Putamen (tissue), 1 donor: ENCODE measurements at regions not wholly inside any gene's neighbourhood (a gene's known extent, or its start where the extent isn't known, plus 50 kb on each side); places are given as distances from the start of the nearest gene placed in this dataset.

Source experiments
- DNase-seq: peaks from one replicate; pipeline ENCODE4 v3.0.0-alpha.2; 2016; ENCODE audit warnings: low spot score

DNA sequence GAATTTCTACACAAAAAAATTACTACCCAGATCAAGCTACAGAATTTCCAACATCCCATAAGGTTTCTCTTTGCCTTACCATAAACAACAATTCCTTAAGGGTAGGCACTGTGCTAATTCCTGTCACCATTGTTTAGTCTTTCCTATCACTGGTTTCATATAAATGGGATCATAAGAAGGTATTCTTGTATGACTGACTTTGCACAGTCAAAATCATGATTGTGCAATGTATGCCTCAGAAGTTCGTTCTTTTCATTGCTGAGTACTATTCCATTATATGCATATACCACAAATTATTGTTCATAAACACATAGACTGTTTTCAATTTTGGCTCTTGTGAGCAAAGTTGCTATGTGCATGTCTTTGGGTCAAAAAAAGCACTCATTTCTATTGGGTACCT lies 611.6 kb upstream of the CADM1 start:
- DNase-seq, result no peak

DNA sequence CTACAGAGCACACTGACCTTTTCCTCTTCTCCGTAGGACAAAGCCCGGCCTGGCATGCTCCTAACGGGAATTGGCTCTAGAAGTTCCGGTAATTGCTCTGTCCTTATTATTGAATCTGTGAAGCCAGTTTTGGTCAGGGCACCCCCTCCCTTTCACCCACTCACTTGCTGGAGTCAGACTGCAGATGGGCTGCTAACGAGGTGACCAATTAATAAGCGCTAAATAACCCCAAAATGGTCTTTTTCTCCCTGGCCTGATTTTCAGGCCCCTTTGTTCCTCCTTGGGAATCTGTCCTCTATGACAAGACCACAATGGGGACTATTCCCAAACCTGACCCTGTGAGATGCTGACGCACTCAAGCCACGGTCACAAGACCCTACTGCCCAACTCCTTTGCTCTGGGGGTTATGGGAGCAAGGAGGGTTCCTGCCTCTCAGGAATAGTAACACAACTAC lies 610.0 kb upstream of the CADM1 start:
- DNase-seq, result peak; percentile 68

DNA sequence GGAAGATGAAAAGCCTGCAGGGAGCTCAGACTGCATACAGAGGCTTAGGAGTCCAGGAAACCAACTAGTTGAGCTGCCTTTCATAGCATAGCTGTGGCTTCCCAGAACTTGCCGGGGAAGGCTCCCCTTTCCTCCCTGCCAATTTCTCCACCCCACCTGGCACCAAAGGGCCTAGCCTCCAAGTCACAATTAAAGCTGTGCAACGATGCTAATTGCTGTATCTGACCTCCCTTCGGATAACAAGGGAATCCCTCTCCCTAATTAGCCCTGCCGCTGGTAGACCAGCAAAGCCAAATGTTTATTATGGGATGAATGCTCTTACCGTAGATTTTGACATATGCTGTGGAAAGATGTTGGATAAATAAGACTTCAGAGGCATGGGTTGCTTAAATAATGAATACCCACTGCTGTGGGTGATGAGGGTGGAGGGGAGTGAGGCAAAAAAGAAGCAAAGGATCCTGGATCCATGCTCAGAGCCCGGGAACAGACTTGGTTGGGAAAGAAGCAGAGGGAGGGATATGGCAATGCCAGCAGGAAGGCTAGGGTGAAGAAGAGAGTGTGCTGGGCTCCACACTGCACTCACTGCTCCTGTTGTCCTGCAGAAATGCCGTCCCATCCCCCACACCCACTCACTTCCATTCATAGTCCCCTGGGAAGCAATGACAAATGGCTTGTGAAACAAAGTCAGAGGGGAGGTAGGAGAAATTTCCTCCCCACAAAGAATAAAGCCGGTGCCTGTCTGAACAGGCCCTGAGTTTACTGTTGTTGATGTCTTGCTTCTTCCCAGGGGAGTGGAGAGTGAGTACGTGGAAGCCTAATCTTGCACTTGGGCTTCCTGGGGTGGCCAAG lies 608.1 kb upstream of the CADM1 start:
- peak; percentile 46 for DNase-seq

DNA sequence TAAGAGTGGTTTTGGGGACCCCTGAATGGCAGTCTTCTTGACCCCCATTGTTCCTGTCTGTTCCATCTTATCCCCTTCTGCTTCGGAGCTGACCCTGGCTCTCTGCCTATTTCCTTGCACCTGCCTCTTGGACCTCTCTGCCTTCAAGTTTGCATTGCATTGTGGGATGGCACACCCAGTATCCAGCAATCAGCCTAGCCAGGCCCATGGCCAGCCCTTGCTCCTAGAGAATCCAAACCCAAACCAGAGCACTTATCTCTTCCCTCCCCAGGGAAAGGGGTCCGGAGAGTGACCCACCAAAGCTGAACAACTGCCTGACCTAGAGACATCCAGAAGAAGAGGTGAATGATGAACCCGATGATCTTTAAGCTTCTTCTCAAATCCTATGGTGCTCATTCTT lies 607.3 kb upstream of the CADM1 start:
- DNase-seq, result no peak

DNA sequence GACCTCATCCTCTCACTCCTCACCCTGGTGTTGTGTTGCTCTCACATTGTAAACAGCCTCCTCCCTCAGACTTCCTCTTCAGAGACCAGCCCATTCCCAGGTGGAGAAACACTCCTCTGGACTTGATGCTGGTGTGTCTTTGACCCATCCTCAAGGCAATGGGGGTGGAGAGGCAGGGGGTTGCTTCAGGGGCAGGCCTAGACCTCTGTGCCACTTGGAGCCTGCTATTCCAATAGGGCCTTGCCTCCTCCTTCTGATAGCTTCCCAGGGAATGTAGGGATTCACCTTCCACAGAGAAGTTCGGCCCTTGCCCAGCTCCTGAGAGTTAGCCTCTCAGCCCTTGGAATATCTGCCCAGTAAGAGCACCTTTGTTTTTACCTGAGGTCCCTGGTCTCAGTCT lies 606.6 kb upstream of the CADM1 start:
- DNase-seq, result no peak

DNA sequence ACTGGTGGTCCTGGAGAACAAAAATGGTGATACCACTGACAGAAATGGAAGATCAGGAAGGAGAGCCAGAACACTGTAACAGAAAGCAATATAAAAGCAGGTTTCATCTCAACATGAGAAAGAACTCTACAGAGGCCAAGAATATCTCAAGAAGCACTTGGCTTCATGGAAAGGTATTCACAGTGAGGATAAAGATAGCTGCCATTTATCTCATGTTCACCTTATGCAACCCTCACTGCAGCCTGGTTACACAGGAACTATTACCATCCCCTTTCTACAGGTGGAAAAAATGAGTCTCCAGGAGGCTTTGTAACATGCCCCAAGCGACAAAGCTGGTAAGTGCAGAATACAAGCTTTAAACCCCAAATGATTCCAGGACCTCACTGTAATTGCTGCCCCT lies 606.1 kb upstream of the CADM1 start:
- DNase-seq, result no peak

DNA sequence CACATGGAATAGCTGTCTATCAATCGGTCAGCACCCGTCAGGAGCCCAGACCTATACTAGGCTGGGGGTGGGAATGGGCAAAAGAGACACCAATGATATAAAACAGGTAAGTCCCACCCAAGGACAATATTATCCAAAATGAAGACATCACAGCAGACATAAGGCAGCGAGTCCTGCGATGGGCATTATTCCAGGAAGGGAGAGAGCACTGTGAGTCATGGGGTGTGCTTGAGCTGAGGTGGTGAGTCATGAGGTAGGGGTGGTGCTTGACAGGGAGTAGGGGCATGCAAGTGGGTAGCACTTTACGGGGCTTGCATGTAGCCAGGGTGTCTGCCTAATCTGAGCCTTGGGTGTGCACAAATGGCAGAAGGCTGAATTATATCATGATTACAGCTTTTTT lies 605.0 kb upstream of the CADM1 start:
- peak; percentile 8 for DNase-seq

DNA sequence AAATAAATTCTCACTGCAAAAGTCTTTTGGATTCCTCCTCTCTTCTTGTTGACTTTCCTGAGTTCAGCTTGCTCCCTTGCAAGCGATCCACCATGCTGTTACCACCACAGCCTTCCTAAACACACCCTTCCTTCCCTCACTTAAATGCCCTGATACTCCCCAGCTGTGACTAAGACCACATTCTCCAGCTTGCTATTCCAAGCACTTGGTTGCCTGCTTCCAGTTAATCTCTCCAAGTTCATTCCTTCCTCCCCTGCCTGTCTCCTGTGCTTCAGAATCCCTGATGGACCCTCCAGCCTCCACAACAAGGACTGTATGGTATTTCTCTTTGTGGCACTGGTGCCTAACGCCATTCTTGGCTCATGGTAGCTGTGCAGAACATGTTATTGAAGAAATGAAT lies 603.9 kb upstream of the CADM1 start:
- no peak for DNase-seq

DNA sequence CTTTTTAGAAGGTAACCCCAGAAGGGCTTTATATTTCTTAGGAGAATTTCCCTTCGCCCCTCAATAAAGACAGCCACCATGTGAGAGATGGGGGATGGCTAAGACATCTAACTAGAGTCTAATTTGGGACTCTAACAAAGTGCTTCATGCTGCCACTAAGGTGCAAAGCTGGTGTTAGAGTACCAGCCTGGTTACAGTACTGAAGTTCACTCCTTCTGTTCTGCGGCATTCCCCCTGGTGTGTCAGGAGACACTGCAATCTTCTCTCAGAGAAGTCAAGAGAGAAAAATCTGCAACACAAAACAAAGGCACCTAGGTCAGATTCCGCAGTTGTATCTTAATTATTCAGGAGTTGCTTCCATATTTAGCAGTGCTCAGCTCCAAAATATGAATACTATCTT lies 603.0 kb upstream of the CADM1 start:
- DNase-seq, result no peak

DNA sequence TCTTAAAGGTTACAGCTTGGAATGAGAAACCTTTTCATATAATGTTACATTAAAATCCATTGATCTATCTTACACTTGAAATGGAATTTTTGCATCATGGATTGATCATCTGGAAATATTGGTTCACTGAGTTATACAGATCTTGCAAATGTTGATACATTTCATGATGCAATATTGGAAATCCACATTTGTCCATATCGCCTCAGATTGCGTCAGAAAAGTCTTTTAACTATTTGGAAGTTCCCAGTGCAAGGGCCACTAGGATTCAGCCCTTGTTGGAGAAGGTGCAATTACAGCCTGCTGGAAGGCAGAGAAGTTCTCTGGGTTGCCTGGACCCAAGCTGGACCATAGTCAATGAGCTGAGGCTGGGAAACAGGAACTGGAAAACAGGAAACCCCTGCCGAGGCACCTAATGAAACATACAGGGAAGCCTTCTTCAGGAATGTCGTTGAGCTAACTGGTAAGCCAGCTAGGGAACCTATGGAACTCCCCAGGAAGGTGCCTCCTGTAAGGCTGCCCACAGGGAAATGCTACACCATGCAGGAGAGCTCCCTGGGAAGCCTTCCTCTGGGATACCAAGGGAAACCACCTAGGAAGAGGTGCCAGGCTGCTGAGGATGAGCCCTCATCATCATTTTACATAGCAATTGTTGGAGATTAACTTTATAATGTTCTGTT lies 600.4 kb upstream of the CADM1 start:
- no peak for DNase-seq

DNA sequence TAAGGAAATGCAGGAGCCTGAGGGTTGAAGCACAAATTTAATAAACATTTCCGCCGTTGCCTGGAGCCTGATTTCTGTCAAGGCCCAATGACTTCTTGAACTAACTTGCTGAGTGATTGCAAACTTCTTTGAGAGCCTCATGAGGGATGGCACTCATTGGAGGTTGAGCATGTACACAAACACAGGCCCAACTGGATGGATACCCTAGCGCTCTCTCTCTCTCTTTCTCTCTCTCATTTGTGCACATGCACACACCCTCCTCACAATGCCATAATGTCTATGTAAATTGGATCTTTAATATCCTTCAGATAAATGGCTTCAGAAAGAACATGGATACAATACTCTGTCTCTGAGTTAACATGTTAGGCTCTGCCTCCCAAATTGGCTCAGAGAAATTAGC lies 597.7 kb upstream of the CADM1 start:
- no peak for DNase-seq

DNA sequence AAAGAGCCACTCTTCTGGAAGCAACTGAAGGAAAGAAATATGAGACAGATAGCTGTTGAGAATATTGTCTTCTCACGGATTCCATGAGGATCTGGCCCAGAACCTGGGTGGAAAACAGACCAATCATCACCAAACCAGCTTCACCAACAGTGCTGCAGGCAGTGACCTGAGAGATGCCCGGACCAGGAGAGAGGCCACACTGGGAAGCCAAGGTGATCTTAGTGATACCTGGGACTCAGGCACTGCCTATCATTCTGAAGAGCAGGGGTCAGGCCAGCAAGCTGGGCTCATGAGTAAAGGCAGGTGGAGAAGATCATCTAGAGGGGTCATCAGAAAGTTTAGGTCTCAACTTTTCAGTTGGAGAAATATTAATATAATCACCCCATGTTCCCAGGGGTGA lies 595.8 kb upstream of the CADM1 start:
- no peak for DNase-seq

DNA sequence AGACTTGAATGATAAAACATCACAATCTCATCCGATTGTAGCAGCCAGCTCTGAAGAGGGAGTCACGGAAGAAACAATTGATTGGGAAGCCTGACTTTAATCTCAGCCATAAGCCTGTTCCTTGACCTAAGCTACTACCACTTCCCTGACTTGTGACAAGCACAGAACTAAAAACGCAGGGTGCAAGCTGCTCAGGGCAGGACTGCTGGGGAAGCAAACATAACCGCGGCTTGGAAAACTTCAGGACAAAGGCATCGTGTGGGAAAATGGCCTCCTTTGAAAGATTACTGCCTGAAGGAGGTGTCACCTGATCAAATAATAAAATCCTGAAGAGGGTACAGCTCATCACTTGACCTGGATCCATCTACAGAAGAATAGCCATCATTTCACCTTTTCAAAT lies 595.3 kb upstream of the CADM1 start:
- DNase-seq, result no peak

DNA sequence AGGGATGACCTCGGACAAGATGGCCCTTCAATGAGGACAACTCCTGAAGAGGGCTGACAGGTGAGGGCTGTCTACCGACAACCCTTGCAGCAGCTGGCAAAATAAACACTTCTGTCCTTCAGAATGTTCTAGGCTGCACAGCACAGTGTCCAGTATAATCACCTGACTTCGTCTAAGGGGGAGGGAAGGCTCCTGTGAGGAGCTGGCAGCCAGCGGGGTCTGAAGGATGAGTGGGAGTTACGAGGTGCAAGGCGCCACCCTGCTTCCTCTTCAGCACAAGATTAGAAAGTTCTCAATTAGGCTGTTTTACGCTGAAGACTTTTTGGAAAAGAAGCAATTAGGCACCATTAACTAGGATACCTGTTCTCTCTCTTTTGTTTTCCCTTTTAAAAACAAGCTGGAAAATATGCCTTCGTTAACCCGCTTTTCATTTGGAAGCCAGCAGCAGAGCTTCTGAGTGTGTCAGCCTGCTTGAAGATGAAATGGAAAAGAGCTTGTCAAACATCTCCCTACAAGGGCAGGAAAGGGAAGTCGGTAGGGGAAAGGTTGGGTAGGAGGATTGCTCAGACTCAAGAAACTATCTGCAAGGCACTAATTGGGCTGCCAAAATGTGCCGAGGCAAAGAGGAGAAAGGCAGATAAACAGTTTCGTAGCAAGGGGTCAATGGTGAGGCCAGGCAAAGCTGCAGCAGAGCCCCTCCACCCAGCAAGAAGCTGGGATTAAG lies 592.2 kb upstream of the CADM1 start:
- peak; percentile 46 for DNase-seq

DNA sequence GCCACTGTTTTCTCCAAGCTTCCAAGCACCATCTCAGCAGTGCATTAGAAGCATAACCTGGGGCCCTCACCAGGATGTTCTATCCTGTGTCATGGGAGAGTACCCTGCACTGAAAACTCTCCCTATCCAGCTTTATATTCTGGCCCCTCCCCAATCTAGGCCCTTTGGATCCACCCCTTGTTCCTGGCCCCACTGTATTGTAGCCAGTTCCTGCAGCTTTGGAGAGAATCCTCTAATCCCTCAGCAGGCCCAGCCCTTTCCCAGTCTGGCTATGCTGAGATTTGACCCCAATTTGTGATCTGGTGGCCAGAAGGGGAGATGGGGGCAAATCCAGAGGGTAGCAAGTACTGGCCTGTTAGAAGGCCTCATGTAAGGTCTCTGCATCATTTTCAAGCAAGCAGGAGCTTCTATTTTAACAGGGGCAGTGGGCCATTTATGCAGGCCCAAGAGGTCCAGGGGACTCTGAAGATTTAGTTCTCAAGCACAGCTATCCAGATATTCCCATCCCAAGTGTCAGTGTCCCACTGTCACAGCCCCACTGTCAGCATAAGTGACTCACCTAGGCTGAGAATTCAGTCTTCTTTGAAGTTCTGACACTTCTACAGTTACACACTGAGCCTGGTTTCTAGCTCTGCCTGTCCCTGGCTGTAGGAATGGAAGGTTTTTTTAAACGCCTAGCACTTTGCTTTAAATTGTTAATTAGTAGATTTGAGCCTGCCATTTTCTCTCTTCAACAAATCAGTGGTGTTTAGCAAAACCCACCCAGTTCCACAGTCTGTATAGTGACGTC lies 589.5 kb upstream of the CADM1 start:
- DNase-seq, result no peak

DNA sequence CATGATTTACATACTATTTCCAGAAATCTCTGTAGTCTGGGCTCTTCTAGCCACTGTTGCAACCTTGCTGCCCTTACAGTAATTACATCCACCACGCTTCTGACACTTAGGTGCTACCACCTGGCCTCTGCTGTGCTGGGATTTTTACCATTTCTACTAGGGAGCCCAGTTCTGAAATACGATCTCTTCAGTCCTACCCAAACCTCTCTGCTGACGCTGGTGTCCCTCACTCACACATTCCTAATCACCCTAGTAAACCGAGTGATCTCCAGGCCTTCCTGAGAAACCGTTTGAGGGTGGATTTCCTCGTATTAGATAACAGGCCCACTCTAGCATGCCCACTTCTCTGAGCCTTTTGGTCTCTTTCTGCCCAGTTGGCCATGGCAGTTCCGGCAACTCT lies 588.9 kb upstream of the CADM1 start:
- DNase-seq, result no peak

DNA sequence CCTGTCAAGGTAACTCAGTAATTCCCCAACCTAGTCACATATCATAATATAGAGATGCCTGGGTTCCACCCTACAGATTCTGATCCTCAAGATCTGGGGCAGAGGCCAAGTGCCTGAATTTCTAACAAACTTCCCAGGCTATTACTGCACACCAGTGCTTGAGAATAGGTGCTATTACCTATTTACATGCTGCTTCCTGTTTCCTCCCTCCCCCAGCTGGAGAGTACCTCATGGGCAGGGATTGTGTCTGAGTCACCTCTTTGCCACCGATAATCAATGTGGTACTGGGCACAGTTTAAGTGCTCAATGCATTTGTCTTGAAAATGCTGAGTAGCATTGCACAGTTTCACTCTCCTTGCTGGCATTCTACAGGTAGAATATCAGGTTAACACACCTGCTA lies 582.2 kb upstream of the CADM1 start:
- no peak for DNase-seq

DNA sequence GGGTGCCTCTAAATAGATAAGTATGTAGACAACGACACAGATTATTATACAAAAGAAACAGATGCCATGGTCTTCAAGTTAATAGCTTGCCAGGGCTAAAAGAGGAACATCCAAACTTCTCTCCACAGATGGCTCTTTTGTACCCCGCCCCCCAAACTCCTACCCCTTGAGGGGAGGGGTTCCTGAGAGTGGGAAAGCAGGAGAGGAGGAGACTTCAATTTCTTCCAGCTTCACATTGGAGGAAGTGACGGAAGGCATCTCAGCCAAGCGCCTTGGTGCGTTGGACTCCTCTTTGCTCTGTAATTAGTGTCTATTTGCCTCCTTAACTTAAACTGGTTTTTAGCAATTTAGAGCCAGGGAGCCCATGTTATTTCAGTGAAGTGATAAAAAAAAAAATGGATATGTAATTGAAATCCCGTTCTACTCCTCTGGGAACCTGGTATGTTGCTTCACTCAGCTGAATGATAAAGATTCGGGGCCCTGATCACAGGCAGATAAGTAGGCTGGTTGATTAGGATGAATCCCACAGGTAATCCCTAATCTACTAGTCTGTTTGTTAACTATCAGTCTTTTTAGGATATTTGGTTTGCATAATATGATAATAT lies 580.9 kb upstream of the CADM1 start:
- DNase-seq, result no peak

DNA sequence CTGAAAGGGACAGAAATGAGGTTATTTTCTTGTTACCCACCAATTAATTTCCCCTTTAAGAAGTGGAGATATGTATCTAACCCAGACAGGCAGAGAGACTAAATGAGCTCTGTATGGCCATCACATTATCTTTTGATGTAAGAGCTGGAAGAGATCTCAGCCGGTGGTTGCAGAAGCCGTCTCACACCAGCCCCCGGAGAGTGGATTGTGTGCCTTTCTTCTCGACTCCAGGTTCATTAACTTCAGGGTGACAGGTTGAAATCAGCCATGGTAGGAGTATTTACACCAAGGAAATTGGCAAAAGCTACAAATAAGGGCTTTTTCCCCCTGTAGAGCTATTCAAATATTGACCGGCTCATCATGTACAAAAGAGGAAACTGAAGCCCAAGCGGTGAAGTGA lies 580.3 kb upstream of the CADM1 start:
- DNase-seq, result no peak

DNA sequence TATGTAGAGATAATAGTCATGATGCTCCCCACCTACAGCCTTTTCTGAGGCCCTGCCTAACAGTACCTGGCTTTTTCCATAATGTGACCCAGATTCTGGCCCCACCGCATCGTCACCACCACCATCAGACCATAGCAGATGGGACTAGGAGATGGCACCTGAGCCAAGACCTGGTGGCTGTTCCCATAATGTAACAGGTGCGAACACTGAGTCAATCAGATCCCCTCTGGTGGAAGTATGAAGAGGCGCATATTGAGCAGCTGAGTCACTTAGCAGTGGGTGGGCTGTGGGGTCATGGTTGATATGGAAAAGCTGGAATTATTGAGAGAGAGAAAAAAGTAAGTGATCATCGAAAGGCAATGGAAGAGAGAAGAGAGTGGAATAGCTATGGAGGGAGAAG lies 578.0 kb upstream of the CADM1 start:
- DNase-seq, result no peak

DNA sequence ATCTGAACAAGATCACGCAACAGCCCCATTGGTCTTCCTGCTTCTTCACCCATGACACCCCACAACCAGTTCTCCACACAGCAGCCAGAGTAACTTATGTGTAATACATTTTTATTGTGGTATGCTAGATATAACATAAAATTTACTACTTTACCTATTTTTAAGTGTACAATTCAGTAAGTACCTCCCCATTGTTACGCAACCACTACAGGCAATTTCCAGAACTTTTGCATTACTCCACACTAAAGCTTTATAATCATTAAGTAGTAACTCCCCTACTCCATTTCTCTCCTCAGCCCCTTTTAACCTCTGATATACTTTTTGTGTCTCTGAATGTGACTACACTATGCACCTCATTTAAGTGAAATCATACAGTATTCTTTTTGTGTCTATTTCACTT lies 575.4 kb upstream of the CADM1 start:
- DNase-seq, result no peak

DNA sequence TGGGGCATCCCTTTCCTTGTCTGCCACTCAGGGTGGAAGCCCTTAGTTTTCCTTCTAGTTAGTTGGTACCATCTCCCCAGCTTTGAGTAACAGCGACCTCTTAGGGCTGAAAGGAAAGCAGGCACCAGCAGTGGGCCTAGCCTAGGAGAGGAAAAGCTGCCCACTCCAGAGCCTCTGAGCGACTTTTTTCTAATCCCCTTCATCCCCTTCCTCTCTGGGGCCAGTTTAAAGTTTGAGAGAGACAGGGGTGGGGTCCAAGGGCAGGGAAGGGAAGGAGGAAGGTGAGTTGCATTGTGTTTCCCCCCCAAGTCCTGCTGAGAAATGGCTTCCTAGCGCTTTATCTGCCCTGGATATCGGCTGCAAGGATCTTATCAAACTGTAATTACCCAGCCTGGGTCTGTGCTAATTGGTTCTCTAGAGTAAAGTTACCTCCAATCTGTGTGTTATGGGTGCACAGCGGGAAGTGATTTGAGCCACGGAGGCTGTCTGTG lies 573.9 kb upstream of the CADM1 start:
- DNase-seq, result no peak
